ENCODE measurements at regions not wholly inside any gene's neighbourhood (a gene's known extent, or its start where the extent isn't known, plus 50 kb on each side); places are given as distances from the start of the nearest gene placed in this dataset.

DNA sequence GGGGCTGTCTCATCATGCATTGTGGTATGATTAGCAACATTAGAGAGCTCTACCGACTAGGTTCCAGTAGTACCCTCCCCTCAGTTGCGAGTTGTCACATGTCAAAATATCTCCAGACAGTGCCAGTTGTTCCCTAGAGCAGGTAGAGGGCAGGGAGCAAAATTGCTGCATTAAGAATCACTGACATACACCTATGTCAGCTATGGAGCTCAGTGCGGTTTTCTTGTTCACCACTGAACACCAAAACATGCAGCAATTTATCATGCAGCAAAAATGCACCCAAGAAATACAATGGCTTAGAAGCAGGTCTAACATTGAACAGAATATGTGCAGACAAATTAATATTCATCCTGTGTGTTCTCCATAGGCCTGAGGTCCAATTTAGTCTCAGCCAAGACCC lies 186.9 kb upstream of the STARD13 start:
- no peak for TF ChIP-seq CTCF (conservative IDR thresholded peaks at IDR 0.05)

DNA sequence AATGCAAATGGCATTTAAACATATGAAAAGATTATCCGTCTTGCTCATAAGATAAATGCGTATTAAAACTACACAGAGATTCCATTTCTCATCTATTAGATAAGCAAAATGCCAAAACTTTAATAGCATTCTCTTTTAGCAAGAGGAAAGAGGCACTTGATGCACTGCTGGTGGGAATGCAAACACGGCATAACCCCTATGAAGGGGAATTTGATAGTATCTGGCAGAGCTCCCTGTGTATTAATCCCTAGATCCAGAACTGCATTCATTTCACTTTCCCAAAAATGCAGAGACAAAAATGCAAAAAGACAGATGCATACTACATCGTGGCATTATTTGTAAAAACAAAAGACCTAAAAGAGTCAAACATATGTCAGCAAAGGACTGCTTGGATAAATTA lies 193.6 kb upstream of the STARD13 start:
- TF ChIP-seq CTCF (conservative IDR thresholded peaks at IDR 0.05) = no peak
- H3K27ac ChIP-seq = no peak overlapping the region

More for the DNA sequence above, 186.9 kb upstream of the STARD13 start:
- H3K27ac ChIP-seq = no peak overlapping the region

DNA sequence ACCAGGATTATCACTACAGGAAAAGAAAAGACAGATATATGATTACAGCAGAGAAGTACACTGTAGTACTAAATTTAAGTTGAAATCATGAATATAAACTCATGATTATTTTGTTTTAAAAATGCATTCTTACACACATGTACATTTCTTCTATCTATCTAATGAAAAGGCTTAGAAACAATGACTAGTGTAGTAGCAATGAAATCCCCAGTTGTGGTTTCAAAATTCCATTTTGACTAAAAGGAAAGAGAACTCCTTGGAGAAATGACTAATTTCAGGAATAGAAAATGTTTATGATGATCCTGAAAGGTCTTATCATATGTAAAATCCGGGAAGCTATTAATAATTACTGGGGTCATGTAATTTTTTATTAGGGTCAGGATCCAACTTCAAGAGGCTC lies 195.0 kb upstream of the STARD13 start:
- no peak for TF ChIP-seq CTCF (conservative IDR thresholded peaks at IDR 0.05)
- no peak overlapping the region for H3K27ac ChIP-seq

DNA sequence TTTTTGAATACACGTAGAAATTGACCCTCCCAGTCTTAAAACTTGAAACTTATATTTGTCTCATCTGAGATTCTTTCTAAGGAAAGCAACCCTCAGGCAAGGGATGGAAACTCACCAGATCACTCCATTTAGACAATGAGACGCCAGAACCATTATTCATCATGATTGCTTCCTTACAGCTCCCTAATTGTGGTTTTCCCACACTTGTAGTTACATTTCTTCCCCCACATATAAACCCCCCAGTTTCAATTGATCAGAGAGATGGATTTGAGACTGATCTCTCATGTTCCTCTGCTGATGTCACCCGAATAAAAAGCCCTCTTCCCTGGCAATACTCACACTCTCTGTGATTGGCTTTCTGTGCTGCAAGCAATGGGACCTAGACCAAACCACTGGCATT lies 197.9 kb upstream of the STARD13 start:
- no peak overlapping the region for H3K27ac ChIP-seq
- no peak for TF ChIP-seq CTCF (conservative IDR thresholded peaks at IDR 0.05)

- no peak overlapping the region for H3K27ac ChIP-seq
Observed at GRCh38 chr13:33485247-33485646, 199.7 kb upstream of the STARD13 start.

DNA sequence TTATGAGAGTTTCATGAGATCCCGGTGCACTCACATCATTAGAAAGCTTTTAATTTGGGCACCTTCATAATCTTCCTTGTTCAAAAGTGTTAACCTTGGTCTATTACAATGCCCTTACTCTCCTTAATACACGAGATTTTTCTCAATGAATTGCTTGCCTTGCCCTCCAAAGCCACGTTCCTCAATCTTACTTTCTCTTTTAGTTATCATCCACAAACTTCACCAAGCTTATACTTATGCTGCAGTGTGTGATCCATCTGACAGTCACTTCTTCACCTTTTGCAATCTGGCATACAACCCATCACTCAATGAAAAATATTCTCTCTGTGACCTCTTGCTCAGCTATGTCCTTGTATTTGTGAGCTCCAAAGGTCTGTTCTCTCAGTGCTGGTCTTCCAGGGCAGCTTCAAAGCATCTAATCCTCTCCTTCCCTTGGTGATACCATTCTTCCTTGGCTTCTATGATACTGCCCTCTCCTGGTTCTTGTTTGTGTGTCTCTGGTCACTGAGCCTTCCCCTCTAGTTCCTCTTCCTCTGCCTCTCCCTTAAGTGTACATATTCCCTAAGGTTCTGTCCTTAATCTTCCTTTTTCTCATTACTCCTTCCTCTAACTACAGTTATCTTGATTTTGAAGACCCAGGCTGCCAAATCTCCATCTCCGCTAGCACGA lies 202.2 kb upstream of the STARD13 start:
- peak; percentile 51 for TF ChIP-seq CTCF (conservative IDR thresholded peaks at IDR 0.05)

More at GRCh38 chr13:33485247-33485646, 199.7 kb upstream of the STARD13 start:
- TF ChIP-seq CTCF (conservative IDR thresholded peaks at IDR 0.05) = no peak

DNA sequence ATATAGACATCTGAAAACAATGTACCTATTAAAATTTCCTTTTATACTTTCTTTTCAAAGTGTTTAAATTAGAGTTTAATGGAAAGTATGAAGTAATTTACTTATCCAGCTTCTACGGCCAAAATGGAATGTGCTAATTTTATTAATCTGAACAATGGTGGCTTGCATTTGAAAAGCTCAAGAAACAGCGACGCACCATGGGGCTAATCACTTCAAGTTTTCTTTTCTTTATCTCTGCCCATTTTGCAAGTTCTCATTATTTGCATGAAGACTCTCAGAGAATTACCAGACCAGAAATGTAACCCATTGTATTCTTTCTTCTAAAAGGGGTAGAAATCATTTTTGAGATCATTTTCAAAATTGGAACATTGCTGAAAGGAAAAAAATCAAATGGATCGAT lies 204.0 kb upstream of the STARD13 start:
- H3K27ac ChIP-seq = no peak overlapping the region
- no peak for TF ChIP-seq CTCF (conservative IDR thresholded peaks at IDR 0.05)

More for the DNA sequence above, 202.2 kb upstream of the STARD13 start:
- H3K27ac ChIP-seq = no peak overlapping the region

All from VCaP (cell line).